ENCODE measurements at regions not wholly inside any gene's neighbourhood (a gene's known extent, or its start where the extent isn't known, plus 50 kb on each side); places are given as distances from the start of the nearest gene placed in this dataset.
A peak's percentile ranks its signal among the peaks of the same experiment; 100 is the strongest.

DNA sequence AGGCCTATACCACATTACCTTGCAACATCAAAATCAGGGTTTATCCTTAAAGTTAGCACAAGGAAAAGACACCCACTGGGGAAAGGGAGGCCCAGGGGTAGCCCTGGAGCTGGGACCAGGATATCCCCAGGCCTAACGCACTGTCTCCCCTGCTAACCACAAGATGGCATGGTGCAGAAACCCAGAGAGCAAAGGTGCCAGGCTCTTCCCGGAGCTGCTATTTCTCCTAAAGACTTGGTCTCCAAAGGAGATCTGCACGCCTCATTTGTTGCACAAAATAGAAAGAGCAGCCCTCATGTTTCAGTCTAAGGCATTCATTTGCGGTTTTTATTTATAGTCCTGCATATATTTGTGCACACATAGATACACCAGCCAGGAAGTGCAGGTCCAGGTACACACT lies 408.6 kb downstream of the SOX9 start:
- Histone ChIP-seq H3K4me1 (ENCODE audit: control insufficient read depth in 1 of 2, insufficient read depth in 2 of 2, low read length in 2 of 2) (peaks cover 15 to 34% of the 10 kb centered on the region in 2 donors), H3K27me3 (ENCODE audit: control insufficient read depth in 1 of 2, insufficient read depth in 2 of 2, low read length in 2 of 2) (peaks cover 0 to 2% of the 10 kb centered on the region in 2 donors), H3K27ac (ENCODE audit: low read depth, low read length) (no peak overlapping the region), H3K36me3 (ENCODE audit: control insufficient read depth in 1 of 2, insufficient read depth in 2 of 2, low read length in 2 of 2) (no peaks in the 10 kb centered on the region), H3K9me3 (ENCODE audit: control insufficient read depth in 1 of 2, low read length in 2 of 2) (peaks cover 0 to 3% of the 10 kb centered on the region in 2 donors), H3K9ac (ENCODE audit: low read depth in 1 of 2, low read length in 2 of 2) (no peak overlapping the region), H3K4me3 (ENCODE audit: low read depth in 1 of 2, low read length in 2 of 2) (no peak overlapping the region)

DNA sequence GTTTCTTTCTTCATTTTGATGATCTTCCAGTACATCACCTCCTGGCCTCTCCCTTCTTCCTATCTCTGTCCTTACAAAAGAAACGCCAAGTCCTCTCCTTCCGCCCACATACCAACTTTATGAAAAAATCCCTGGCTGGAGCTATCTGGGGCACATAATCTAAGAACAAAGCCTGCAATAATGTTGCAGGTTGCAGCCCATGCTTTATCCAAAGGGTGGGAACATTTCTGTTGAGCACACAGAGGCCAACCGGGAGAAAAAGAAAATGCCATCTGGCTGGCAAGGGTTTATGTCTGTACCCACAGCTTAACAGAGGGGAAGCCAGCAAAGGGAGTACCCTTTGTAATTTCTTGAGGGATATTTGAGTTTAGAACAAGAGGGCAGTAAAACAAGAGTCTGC lies 409.6 kb downstream of the SOX9 start:
- Histone ChIP-seq H3K4me3 (ENCODE audit: low read depth in 1 of 2, low read length in 2 of 2) (no peak overlapping the region), H3K9me3 (ENCODE audit: control insufficient read depth in 1 of 2, low read length in 2 of 2) (peaks cover 3% of the 10 kb centered on the region in 2 donors), H3K4me1 (ENCODE audit: control insufficient read depth in 1 of 2, insufficient read depth in 2 of 2, low read length in 2 of 2) (peaks cover 14 to 34% of the 10 kb centered on the region in 2 donors), H3K36me3 (ENCODE audit: control insufficient read depth in 1 of 2, insufficient read depth in 2 of 2, low read length in 2 of 2) (no peaks in the 10 kb centered on the region), H3K27ac (ENCODE audit: low read depth, low read length) (no peak overlapping the region), H3K9ac (ENCODE audit: low read depth in 1 of 2, low read length in 2 of 2) (no peak overlapping the region), H3K27me3 (ENCODE audit: control insufficient read depth in 1 of 2, insufficient read depth in 2 of 2, low read length in 2 of 2) (peaks cover 0 to 2% of the 10 kb centered on the region in 2 donors)

DNA sequence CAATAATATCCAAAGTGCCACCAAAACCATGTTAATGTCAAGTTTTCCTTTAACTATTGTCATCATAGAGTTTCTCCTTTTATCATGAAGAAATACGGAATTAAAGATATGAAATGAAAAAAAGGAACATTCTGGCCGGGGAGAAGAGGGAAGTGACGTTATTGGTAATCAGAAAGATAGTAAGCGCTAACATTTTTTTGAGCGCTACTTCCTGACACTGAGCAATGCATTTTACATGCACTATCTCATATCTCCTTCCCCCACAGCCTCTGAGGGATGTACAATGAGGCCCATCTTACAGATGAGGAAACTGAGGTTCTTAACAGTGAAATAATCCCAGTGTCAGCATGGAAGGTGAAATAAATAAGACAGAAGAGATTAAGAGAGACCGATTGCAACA lies 410.9 kb downstream of the SOX9 start:
- Histone ChIP-seq H3K4me3 (ENCODE audit: low read depth in 1 of 2, low read length in 2 of 2) (no peak overlapping the region), H3K27ac (ENCODE audit: low read depth, low read length) (no peak overlapping the region), H3K27me3 (ENCODE audit: control insufficient read depth in 1 of 2, insufficient read depth in 2 of 2, low read length in 2 of 2) (peaks cover 0 to 2% of the 10 kb centered on the region in 2 donors), H3K9me3 (ENCODE audit: control insufficient read depth in 1 of 2, low read length in 2 of 2) (peaks cover 3% of the 10 kb centered on the region in 2 donors), H3K4me1 (ENCODE audit: control insufficient read depth in 1 of 2, insufficient read depth in 2 of 2, low read length in 2 of 2) (peaks cover 14 to 27% of the 10 kb centered on the region in 2 donors), H3K9ac (ENCODE audit: low read depth in 1 of 2, low read length in 2 of 2) (no peak overlapping the region), H3K36me3 (ENCODE audit: control insufficient read depth in 1 of 2, insufficient read depth in 2 of 2, low read length in 2 of 2) (no peaks in the 10 kb centered on the region)

- Histone ChIP-seq H3K27me3 (ENCODE audit: control insufficient read depth in 1 of 2, insufficient read depth in 2 of 2, low read length in 2 of 2) (peaks cover 0 to 2% of the 10 kb centered on the region in 2 donors), H3K4me3 (ENCODE audit: low read depth in 1 of 2, low read length in 2 of 2) (no peak overlapping the region), H3K27ac (ENCODE audit: low read depth, low read length) (no peak overlapping the region), H3K9ac (ENCODE audit: low read depth in 1 of 2, low read length in 2 of 2) (no peak overlapping the region), H3K9me3 (ENCODE audit: control insufficient read depth in 1 of 2, low read length in 2 of 2) (peaks cover 3% of the 10 kb centered on the region in 2 donors), H3K4me1 (ENCODE audit: control insufficient read depth in 1 of 2, insufficient read depth in 2 of 2, low read length in 2 of 2) (peaks cover 11 to 23% of the 10 kb centered on the region in 2 donors), H3K36me3 (ENCODE audit: control insufficient read depth in 1 of 2, insufficient read depth in 2 of 2, low read length in 2 of 2) (no peaks in the 10 kb centered on the region)
These were observed 413.4 kb downstream of the SOX9 start for GRCh38 chr17:72534265-72534664.

GRCh38 chr17:72534776-72535175 lies 414.0 kb downstream of the SOX9 start:
- Histone ChIP-seq H3K4me1 (ENCODE audit: control insufficient read depth in 1 of 2, insufficient read depth in 2 of 2, low read length in 2 of 2) (peaks cover 13 to 23% of the 10 kb centered on the region in 2 donors), H3K36me3 (ENCODE audit: control insufficient read depth in 1 of 2, insufficient read depth in 2 of 2, low read length in 2 of 2) (no peaks in the 10 kb centered on the region), H3K9me3 (ENCODE audit: control insufficient read depth in 1 of 2, low read length in 2 of 2) (peaks cover 3% of the 10 kb centered on the region in 2 donors), H3K4me3 (ENCODE audit: low read depth in 1 of 2, low read length in 2 of 2) (no peak overlapping the region), H3K27ac (ENCODE audit: low read depth, low read length) (no peak overlapping the region), H3K27me3 (ENCODE audit: control insufficient read depth in 1 of 2, insufficient read depth in 2 of 2, low read length in 2 of 2) (peaks cover 0 to 2% of the 10 kb centered on the region in 2 donors), H3K9ac (ENCODE audit: low read depth in 1 of 2, low read length in 2 of 2) (no peak overlapping the region)

GRCh38 chr17:72535346-72535745 lies 414.5 kb downstream of the SOX9 start:
- Histone ChIP-seq H3K4me3 (ENCODE audit: low read depth in 1 of 2, low read length in 2 of 2) (no peak overlapping the region), H3K9ac (ENCODE audit: low read depth in 1 of 2, low read length in 2 of 2) (no peak overlapping the region)

DNA sequence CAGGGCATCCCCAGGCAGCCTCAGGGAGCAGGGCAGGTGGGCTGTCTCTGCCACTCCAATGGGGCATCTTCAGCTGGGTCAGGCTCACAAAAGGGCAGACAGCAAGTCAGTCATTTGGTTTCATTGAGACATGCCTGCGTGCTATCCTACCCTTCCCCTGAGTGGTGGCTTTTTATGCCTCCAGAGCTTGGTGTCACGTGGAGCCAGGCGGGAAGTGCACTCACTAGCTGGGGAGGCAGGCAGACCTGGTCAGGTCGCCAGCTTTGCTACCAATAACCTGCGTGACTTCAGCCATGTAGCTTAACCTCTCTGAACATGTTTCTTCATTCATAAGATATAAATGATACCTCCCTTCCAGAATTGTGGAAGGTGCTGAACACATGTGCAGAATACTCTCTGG lies 415.0 kb downstream of the SOX9 start:
- Histone ChIP-seq H3K9ac (ENCODE audit: low read depth in 1 of 2, low read length in 2 of 2) (no peak overlapping the region), H3K4me1 (ENCODE audit: control insufficient read depth in 1 of 2, insufficient read depth in 2 of 2, low read length in 2 of 2) (peaks cover 20% of the 10 kb centered on the region in 2 donors), H3K27me3 (ENCODE audit: control insufficient read depth in 1 of 2, insufficient read depth in 2 of 2, low read length in 2 of 2) (peaks cover 0 to 2% of the 10 kb centered on the region in 2 donors), H3K36me3 (ENCODE audit: control insufficient read depth in 1 of 2, insufficient read depth in 2 of 2, low read length in 2 of 2) (no peaks in the 10 kb centered on the region), H3K9me3 (ENCODE audit: control insufficient read depth in 1 of 2, low read length in 2 of 2) (peaks cover 3% of the 10 kb centered on the region in 2 donors), H3K4me3 (ENCODE audit: low read depth in 1 of 2, low read length in 2 of 2) (no peak overlapping the region), H3K27ac (ENCODE audit: low read depth, low read length) (no peak overlapping the region)

More at GRCh38 chr17:72535346-72535745, 414.5 kb downstream of the SOX9 start:
- H3K4me1 ChIP-seq (ENCODE audit: control insufficient read depth in 1 of 2, insufficient read depth in 2 of 2, low read length in 2 of 2): peaks cover 16 to 24% of the 10 kb centered on the region in 2 donors
- no peaks in the 10 kb centered on the region for H3K36me3 ChIP-seq (ENCODE audit: control insufficient read depth in 1 of 2, insufficient read depth in 2 of 2, low read length in 2 of 2)
- peaks cover 0 to 2% of the 10 kb centered on the region in 2 donors for H3K27me3 ChIP-seq (ENCODE audit: control insufficient read depth in 1 of 2, insufficient read depth in 2 of 2, low read length in 2 of 2)
- no peak overlapping the region for H3K27ac ChIP-seq (ENCODE audit: low read depth, low read length)
- peaks cover 3% of the 10 kb centered on the region in 2 donors for H3K9me3 ChIP-seq (ENCODE audit: control insufficient read depth in 1 of 2, low read length in 2 of 2)

GRCh38 chr17:72536788-72537187 lies 416.0 kb downstream of the SOX9 start:
- Histone ChIP-seq H3K27ac (ENCODE audit: low read depth, low read length) (no peak overlapping the region), H3K27me3 (ENCODE audit: control insufficient read depth in 1 of 2, insufficient read depth in 2 of 2, low read length in 2 of 2) (peaks cover 0 to 2% of the 10 kb centered on the region in 2 donors), H3K36me3 (ENCODE audit: control insufficient read depth in 1 of 2, insufficient read depth in 2 of 2, low read length in 2 of 2) (no peaks in the 10 kb centered on the region), H3K4me3 (ENCODE audit: low read depth in 1 of 2, low read length in 2 of 2) (no peak overlapping the region), H3K9me3 (ENCODE audit: control insufficient read depth in 1 of 2, low read length in 2 of 2) (peaks cover 3% of the 10 kb centered on the region in 2 donors), H3K4me1 (ENCODE audit: control insufficient read depth in 1 of 2, insufficient read depth in 2 of 2, low read length in 2 of 2) (peaks cover 19 to 20% of the 10 kb centered on the region in 2 donors), H3K9ac (ENCODE audit: low read depth in 1 of 2, low read length in 2 of 2) (no peak overlapping the region)

DNA sequence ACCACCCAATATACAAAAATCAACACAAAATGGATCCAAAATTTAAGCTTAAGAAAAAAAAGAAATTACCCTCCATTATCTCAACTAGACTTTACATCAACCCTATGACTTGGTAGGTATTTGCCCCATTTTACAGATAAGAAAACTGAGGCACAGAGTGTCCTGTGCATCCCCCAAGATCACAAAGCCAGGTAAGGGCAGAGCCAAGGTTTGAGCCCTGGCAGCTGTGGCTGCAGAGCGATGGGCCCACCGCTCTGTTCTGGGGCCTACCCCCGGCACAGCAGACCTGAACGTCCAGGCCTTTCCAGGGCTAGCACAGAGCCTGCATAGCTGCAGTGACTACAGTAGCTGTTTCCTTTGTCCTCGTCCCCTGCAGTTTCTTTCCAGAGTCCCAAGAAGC lies 417.6 kb downstream of the SOX9 start:
- no peaks in the 10 kb centered on the region for H3K36me3 ChIP-seq (ENCODE audit: control insufficient read depth in 1 of 2, insufficient read depth in 2 of 2, low read length in 2 of 2)
- H3K9ac ChIP-seq (ENCODE audit: low read depth in 1 of 2, low read length in 2 of 2): peak overlapping the region; percentile 4 to 16
- H3K27ac ChIP-seq (ENCODE audit: low read depth, low read length): no peak overlapping the region
- H3K9me3 ChIP-seq (ENCODE audit: control insufficient read depth in 1 of 2, low read length in 2 of 2): peaks cover 3% of the 10 kb centered on the region in 2 donors
- H3K4me1 ChIP-seq (ENCODE audit: control insufficient read depth in 1 of 2, insufficient read depth in 2 of 2, low read length in 2 of 2): peaks cover 19 to 20% of the 10 kb centered on the region in 2 donors
- H3K27me3 ChIP-seq (ENCODE audit: control insufficient read depth in 1 of 2, insufficient read depth in 2 of 2, low read length in 2 of 2): no peaks in the 10 kb centered on the region
- peak overlapping the region in 1 of 2 donors; percentile 31 for H3K4me3 ChIP-seq (ENCODE audit: low read depth in 1 of 2, low read length in 2 of 2)

- Histone ChIP-seq H3K27ac (ENCODE audit: low read depth, low read length) (no peak overlapping the region), H3K27me3 (ENCODE audit: control insufficient read depth in 1 of 2, insufficient read depth in 2 of 2, low read length in 2 of 2) (no peaks in the 10 kb centered on the region), H3K9ac (ENCODE audit: low read depth in 1 of 2, low read length in 2 of 2) (peak overlapping the region; percentile 4 to 16)
These were observed 418.1 kb downstream of the SOX9 start for GRCh38 chr17:72538901-72539352.

More at GRCh38 chr17:72538901-72539352, 418.1 kb downstream of the SOX9 start:
- Histone ChIP-seq H3K4me3 (ENCODE audit: low read depth in 1 of 2, low read length in 2 of 2) (peak overlapping the region in 1 of 2 donors; percentile 31), H3K36me3 (ENCODE audit: control insufficient read depth in 1 of 2, insufficient read depth in 2 of 2, low read length in 2 of 2) (no peaks in the 10 kb centered on the region), H3K9me3 (ENCODE audit: control insufficient read depth in 1 of 2, low read length in 2 of 2) (peaks cover 3% of the 10 kb centered on the region in 2 donors), H3K4me1 (ENCODE audit: control insufficient read depth in 1 of 2, insufficient read depth in 2 of 2, low read length in 2 of 2) (peaks cover 19 to 20% of the 10 kb centered on the region in 2 donors)

Data from duodenal mucosa (tissue), 2 donors.